Lower leg skin (tissue), 4 donors: ENCODE measurements at regions not wholly inside any gene's neighbourhood (a gene's known extent, or its start where the extent isn't known, plus 50 kb on each side); places are given as distances from the start of the nearest gene placed in this dataset.
"Not testable (repeated sequence)": the region's sequence is repeated elsewhere in the genome, so short reads cannot be mapped to it uniquely, and the experiment has no call there.

Experiments
- DNase-seq, 2 donors: peaks; one replicate each; pipeline ENCODE4 v3.0.0-alpha.2; 2019; ENCODE audit warnings: low spot score in 2 of 2
- H3K4me3 ChIP-seq: fragments of 200-600 bp; sonication (generic); 2 replicates; pipeline ENCODE4 v1.5.1; 2017; ENCODE audit warnings: mild to moderate bottlenecking, low read depth; ENCODE audit not compliant: poor library complexity, severe bottlenecking
- CTCF ChIP-seq, 3 donors: fragments of 450-650 bp; IDR thresholded peaks; one replicate each; pipeline ENCODE4 v1.5.1; 2016; ENCODE audit warnings: antibody characterized with exemption in 3 of 3, mild to moderate bottlenecking in 3 of 3, moderate library complexity in 2 of 3
- POLR2A ChIP-seq, 2 donors: fragments of 450-650 bp; IDR thresholded peaks; one replicate each; pipeline ENCODE4 v1.6.1; 2016 to 2017; ENCODE audit warnings: antibody characterized with exemption in 2 of 2, mild to moderate bottlenecking in 1 of 2, moderate library complexity in 1 of 2
- WGBS, 2 donors: methylation state at CpG; one replicate each; pipeline ENCODE4 v1.1.5; 2018; 5-methylcytosine and 5-hydroxymethylcytosine counted together
- intact Hi-C: fragments of 100-400 bp; cut with DNase I; formaldehyde crosslinking; loops from one replicate; pipeline ENCODE4 v1.15.0; 2023; ENCODE audit warnings: low total_unique reads

DNA sequence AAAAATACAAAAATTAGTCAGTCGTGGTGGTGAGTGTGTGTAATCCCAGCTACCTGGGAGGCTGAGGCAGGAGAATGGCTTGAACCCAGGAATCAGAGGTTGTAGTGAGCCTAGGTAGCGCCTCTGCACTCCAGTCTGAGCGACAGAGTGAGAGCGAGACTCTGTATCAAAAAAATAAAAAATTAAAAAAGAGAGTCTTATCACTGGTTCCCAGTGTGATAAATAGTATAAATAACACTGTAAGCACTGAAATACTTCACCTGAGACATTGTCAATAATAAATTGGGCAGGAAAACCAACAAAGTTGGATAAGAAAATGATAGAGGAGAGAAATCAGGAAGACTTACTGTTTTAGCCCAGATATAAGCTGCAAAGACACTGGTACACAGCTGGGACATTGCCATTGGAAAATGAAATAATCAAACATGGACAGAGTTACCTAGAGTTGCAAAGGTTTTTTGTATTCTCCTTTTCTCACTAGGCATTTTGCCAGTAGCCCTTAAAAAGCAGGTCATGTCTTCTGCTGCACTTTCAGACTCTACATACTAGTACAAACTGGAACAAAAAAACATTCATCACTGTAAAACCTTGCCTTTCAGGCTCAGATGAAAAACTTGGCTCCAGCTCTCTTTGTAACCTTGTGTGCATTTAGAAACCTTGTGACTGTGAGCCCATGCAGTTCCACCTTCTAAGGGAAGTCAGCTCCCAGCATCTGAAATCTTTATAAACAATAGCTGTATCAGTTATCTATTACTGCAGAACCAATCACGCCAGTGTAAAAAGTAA lies 55.0 kb upstream of the PPP1R2C start:
- no peak overlapping the region for H3K4me3 ChIP-seq
- no peak for DNase-seq
- 81 to 88% methylated on average over 5 of the region's 5 CpGs for WGBS, 2 donors
- TF ChIP-seq CTCF (IDR thresholded peaks at IDR 0.05), result no peak
- TF ChIP-seq POLR2A (IDR thresholded peaks at IDR 0.05), result no peak
- intact Hi-C loops, result no loop called here

- DNase-seq, H3K4me3 ChIP-seq, intact Hi-C loops: not testable (repeated sequence)
- WGBS, 2 donors, result 51% methylated on average over 4 of the region's 4 CpGs
Observed at GRCh38 chrX:42833550-42833940, 55.6 kb upstream of the PPP1R2C start.

GRCh38 chrX:42837101-42837726 lies 59.3 kb upstream of the PPP1R2C start:
- 31 to 57% methylated on average over 4 of the region's 4 CpGs for WGBS, 2 donors
- DNase-seq, result no peak
- intact Hi-C loops, result no loop called here
- H3K4me3 ChIP-seq, result no peak overlapping the region
- TF ChIP-seq POLR2A (IDR thresholded peaks at IDR 0.05), result no peak
- TF ChIP-seq CTCF (IDR thresholded peaks at IDR 0.05), result no peak

GRCh38 chrX:42837747-42838146 lies 59.8 kb upstream of the PPP1R2C start:
- DNase-seq, result no peak
- intact Hi-C loops, result no loop called here
- H3K4me3 ChIP-seq, result no peak overlapping the region
- TF ChIP-seq POLR2A (IDR thresholded peaks at IDR 0.05) (no peak), CTCF (IDR thresholded peaks at IDR 0.05) (no peak)

GRCh38 chrX:42839632-42840031 lies 61.7 kb upstream of the PPP1R2C start:
- no peak for TF ChIP-seq POLR2A (IDR thresholded peaks at IDR 0.05)
- no peak for TF ChIP-seq CTCF (IDR thresholded peaks at IDR 0.05)
- intact Hi-C loops, result no loop called here
- no peak overlapping the region for H3K4me3 ChIP-seq
- no peak for DNase-seq

GRCh38 chrX:42846741-42847140 lies 68.8 kb upstream of the PPP1R2C start:
- no peak for TF ChIP-seq POLR2A (IDR thresholded peaks at IDR 0.05)
- no peak for TF ChIP-seq CTCF (IDR thresholded peaks at IDR 0.05)
- DNase-seq, result no peak
- 44 to 52% methylated on average over 1 of the region's 1 CpG for WGBS, 2 donors
- intact Hi-C loops, result no loop called here
- no peak overlapping the region for H3K4me3 ChIP-seq
